Karpas-422 (cell line): ENCODE measurements at regions not wholly inside any gene's neighbourhood (a gene's known extent, or its start where the extent isn't known, plus 50 kb on each side); places are given as distances from the start of the nearest gene placed in this dataset.
"Not testable (repeated sequence)": the region's sequence is repeated elsewhere in the genome, so short reads cannot be mapped to it uniquely, and the experiment has no call there.

Experiments used
- DNase-seq: peaks from one replicate; pipeline ENCODE4 v3.0.0-alpha.2; 2015
- H2AFZ ChIP-seq: fragments of 200-600 bp; sonication (generic); 2 replicates; pipeline ENCODE4 v1.6.1; 2014; ENCODE audit warnings: antibody characterized with exemption, low read length, mixed read lengths
- H3K27ac ChIP-seq: fragments of 200-600 bp; sonication (generic); 2 replicates; pipeline ENCODE4 v1.5.1; 2014; ENCODE audit warnings: mild to moderate bottlenecking, low read length, moderate library complexity
- H3K27me3 ChIP-seq: fragments of 200-600 bp; sonication (generic); 2 replicates; pipeline ENCODE4 v1.6.1; 2014; ENCODE audit warnings: low read length, mixed read lengths
- H3K36me3 ChIP-seq: fragments of 200-600 bp; sonication (generic); 2 replicates; pipeline ENCODE4 v1.6.1; 2014; ENCODE audit warnings: low read length, mixed read lengths; ENCODE audit not compliant: insufficient read depth
- H3K4me1 ChIP-seq: fragments of 200-600 bp; sonication (generic); 2 replicates; pipeline ENCODE4 v1.6.1; 2014; ENCODE audit warnings: mild to moderate bottlenecking, low read length, mixed read lengths
- H3K4me2 ChIP-seq: fragments of 200-600 bp; sonication (generic); 2 replicates; pipeline ENCODE4 v1.6.1; 2014; ENCODE audit warnings: low read length, low read depth, mild to moderate bottlenecking; ENCODE audit not compliant: poor library complexity, severe bottlenecking
- H3K4me3 ChIP-seq: fragments of 200-600 bp; sonication (generic); 2 replicates; pipeline ENCODE4 v1.5.1; 2014; ENCODE audit warnings: mild to moderate bottlenecking, antibody characterized with exemption, low read length, mixed read lengths
- H3K79me2 ChIP-seq: fragments of 200-600 bp; sonication (generic); 2 replicates; pipeline ENCODE4 v1.6.1; 2014; ENCODE audit warnings: mild to moderate bottlenecking, low read length, mixed read lengths
- H3K9ac ChIP-seq: fragments of 200-600 bp; sonication (generic); 2 replicates; pipeline ENCODE4 v1.6.0; 2014; ENCODE audit warnings: low read length
- H3K9me2 ChIP-seq: fragments of 200-600 bp; sonication (generic), shearing (Covaris generic); replicated peaks from 2 replicates; pipeline ENCODE4 v1.6.0; 2014; ENCODE audit warnings: mild to moderate bottlenecking, low read length, moderate library complexity; ENCODE audit not compliant: insufficient read depth
- H3K9me3 ChIP-seq: fragments of 300-700, 200-600 bp; sonication (generic); 2 replicates; pipeline ENCODE4 v1.6.1; 2014; ENCODE audit warnings: low read length, mixed read lengths
- H4K20me1 ChIP-seq: fragments of 200-600 bp; sonication (generic); 2 replicates; pipeline ENCODE4 v1.6.1; 2014; ENCODE audit warnings: mild to moderate bottlenecking, antibody characterized with exemption, low read length, low read depth; ENCODE audit not compliant: insufficient read depth

DNA sequence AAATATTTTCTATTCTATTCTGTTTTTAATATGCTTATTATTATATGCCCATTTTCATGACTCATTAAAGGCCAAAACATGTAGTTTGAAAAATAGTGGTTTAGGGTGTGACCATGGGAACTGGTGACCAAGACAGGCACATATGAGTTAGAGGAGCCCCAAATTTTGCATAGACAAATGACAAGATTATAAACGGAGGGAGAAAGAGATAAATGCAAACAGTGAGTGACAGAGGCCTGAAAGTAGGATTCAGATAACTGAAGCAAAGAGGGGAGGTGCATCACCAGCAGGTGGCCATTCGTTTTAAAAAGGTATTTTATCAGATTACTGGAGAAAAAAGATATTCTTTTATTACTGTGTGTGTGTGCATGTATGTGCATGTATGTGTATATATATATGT, 391.5 kb upstream of the CHORDC1 start:
- Histone ChIP-seq H3K27me3 (no peaks in the 10 kb centered on the region), H2AFZ (no peak overlapping the region), H3K36me3 (no peaks in the 10 kb centered on the region), H3K9me3 (peaks cover 29% of the 10 kb centered on the region), H3K27ac (no peak overlapping the region), H3K9ac (no peak overlapping the region), H3K4me3 (no peak overlapping the region), H3K9me2 (no peaks in the 10 kb centered on the region), H3K4me2 (no peak overlapping the region), H3K4me1 (no peaks in the 10 kb centered on the region), H4K20me1 (no peaks in the 10 kb centered on the region), H3K79me2 (no peaks in the 10 kb centered on the region)
- no peak for DNase-seq

DNA sequence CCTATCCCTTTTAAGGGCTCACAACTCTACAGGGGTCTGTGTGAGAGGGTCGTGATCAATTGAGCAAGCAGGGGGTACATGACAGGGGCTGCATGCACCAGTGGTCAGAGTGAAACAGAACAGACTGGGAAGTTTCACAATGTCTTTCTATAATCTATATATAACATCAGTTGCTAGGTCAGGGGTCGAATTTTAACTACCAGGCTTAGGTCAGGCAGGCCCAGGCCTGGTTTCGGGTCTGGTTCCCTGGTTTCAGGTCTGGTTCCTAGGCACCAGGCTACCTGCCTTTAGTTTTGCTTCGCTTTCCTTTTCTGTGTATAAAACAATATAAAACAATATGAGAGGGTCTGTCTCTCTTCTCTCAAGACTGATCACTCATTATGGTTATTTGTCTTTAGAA, 390.2 kb upstream of the CHORDC1 start:
- H3K4me1 ChIP-seq, H4K20me1 ChIP-seq, H3K27ac ChIP-seq, H3K4me2 ChIP-seq, H3K9me2 ChIP-seq, H3K9ac ChIP-seq, H3K79me2 ChIP-seq, H2AFZ ChIP-seq, H3K4me3 ChIP-seq, H3K36me3 ChIP-seq, H3K27me3 ChIP-seq, DNase-seq: not testable (repeated sequence)
- peaks cover 39% of the 10 kb centered on the region for H3K9me3 ChIP-seq

DNA sequence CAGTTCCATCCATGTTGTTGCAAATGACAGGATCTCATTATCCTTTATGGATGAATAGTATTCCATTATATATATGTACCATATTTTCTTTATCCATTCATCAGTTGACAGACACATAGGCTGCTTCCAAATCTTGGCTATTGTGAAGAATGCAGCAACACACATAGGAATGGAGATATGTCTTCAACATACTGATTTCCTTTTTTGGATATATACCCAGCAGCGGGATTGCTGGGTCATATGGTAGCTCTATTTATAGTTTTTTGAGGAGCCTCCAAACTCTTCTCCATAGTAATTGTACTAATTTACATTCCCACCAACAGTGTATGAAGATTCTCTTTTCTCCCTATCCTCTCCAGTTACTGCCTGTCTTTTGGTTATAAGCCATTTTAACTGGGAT, 383.9 kb upstream of the CHORDC1 start:
- Histone ChIP-seq H3K79me2 (no peaks in the 10 kb centered on the region), H2AFZ (no peak overlapping the region), H3K27me3 (no peaks in the 10 kb centered on the region), H3K4me2 (no peak overlapping the region), H3K36me3 (no peaks in the 10 kb centered on the region), H3K4me3 (no peak overlapping the region), H3K9me3 (peaks cover 35% of the 10 kb centered on the region), H3K9me2 (no peaks in the 10 kb centered on the region), H3K9ac (no peak overlapping the region), H3K27ac (no peak overlapping the region), H3K4me1 (no peaks in the 10 kb centered on the region), H4K20me1 (no peaks in the 10 kb centered on the region)
- no peak for DNase-seq

DNA sequence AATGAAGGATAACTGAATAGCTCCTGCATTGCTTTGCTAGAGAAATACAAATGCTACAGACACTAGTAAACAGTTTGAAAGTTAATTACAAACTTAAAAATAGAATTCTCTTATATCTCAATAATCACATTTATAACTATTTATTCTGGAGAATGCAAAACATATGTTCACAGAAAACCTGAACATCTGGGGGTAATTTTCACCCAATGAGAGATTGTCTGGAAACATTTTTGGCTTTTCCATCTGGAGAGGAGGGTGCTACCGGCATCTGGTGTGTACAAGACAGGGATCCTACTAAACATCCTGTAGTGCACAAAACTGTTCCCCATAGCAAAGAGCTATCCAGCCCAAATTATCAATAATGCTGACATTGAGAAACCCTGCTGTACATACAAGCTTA, 378.4 kb upstream of the CHORDC1 start:
- no peaks in the 10 kb centered on the region for H3K9me2 ChIP-seq
- no peak overlapping the region for H3K4me2 ChIP-seq

DNA sequence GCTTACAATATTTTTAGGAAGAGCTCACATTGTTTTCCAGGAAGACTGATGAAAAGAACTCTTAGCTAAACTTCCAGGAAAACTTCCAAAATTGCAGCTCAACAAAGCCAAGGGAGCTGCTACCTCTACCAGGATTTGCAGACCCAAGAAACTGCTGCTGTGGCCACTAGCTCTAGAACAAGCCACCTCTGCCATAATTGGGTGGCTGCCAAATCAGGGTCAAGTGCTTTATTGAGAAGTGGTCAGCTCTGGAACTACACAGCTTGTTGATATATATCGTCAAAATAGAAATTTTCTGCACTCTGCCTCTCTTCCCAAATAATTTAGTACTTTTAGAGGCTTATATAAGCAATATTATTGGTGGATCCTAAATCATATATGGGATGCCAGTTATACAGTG, 371.8 kb upstream of the CHORDC1 start:
- no peaks in the 10 kb centered on the region for H4K20me1 ChIP-seq
- H3K27ac ChIP-seq: no peak overlapping the region
- DNase-seq: no peak
- no peak overlapping the region for H3K4me2 ChIP-seq
- peaks cover 37% of the 10 kb centered on the region for H3K9me3 ChIP-seq
- H3K4me3 ChIP-seq: no peak overlapping the region
- no peaks in the 10 kb centered on the region for H3K4me1 ChIP-seq
- no peak overlapping the region for H3K9ac ChIP-seq
- 0 out of 2 replicates have a peak, but pooled peaks cover under 1% of the 10 kb centered on the region for H3K9me2 ChIP-seq
- H3K79me2 ChIP-seq: no peaks in the 10 kb centered on the region
- no peaks in the 10 kb centered on the region for H3K27me3 ChIP-seq
- H2AFZ ChIP-seq: no peak overlapping the region
- H3K36me3 ChIP-seq: no peaks in the 10 kb centered on the region

More for the DNA sequence above, 378.4 kb upstream of the CHORDC1 start:
- H3K36me3 ChIP-seq: no peaks in the 10 kb centered on the region
- no peaks in the 10 kb centered on the region for H3K4me1 ChIP-seq
- H4K20me1 ChIP-seq: no peaks in the 10 kb centered on the region
- no peaks in the 10 kb centered on the region for H3K27me3 ChIP-seq
- no peaks in the 10 kb centered on the region for H3K79me2 ChIP-seq
- no peak overlapping the region for H3K9ac ChIP-seq
- no peak overlapping the region for H3K4me3 ChIP-seq
- H2AFZ ChIP-seq: no peak overlapping the region
- H3K27ac ChIP-seq: no peak overlapping the region
- H3K9me3 ChIP-seq: peaks cover 35% of the 10 kb centered on the region
- no peak for DNase-seq

DNA sequence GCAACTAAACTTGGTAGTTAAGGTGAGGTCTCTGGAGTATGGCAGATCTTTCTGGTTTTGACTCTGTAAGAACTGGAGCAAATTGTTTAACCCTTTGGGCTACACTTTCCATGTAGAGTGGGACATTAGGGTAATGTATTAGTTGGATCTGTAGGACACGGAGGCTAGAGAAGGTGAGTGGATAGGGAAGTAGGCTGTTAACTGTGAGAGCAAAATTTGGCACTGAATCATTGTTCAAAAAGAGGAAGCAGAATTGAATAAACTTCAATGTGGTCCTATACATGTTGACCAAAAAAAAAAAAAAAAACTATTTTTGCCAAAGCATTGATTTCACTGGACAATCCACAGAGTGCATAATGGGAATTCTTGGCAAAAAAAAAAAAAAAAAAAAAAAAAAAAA, 370.2 kb upstream of the CHORDC1 start:
- no peak for DNase-seq
- no peaks in the 10 kb centered on the region for H3K4me1 ChIP-seq
- no peak overlapping the region for H3K4me2 ChIP-seq
- no peak overlapping the region for H3K4me3 ChIP-seq
- no peaks in the 10 kb centered on the region for H4K20me1 ChIP-seq
- no peaks in the 10 kb centered on the region for H3K27me3 ChIP-seq
- no peak overlapping the region for H3K27ac ChIP-seq
- H3K36me3 ChIP-seq: no peaks in the 10 kb centered on the region
- H3K79me2 ChIP-seq: no peaks in the 10 kb centered on the region
- no peak overlapping the region for H2AFZ ChIP-seq
- no peak overlapping the region for H3K9ac ChIP-seq
- H3K9me3 ChIP-seq: peaks cover 38% of the 10 kb centered on the region
- 0 out of 2 replicates have a peak, but pooled peaks cover 6% of the 10 kb centered on the region for H3K9me2 ChIP-seq

DNA sequence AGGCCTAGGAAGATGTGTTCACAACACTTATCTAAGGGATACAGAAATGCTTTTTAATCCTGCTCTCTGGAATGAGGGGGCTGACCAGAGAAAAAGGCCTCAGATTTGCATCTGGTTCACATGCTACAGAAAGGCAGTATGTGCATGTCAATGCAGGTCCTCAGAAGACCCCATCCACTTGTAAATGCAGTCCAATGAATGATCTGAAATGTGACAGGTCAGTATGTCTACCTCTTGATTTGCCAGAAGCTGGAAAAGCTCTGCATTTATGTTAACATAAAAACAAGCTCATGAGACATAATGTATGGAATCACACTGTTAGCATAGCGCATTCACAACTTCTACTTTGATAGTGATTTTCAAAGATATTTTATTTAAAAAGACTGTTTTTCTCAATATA, 367.4 kb upstream of the CHORDC1 start:
- no peak overlapping the region for H2AFZ ChIP-seq
- H3K4me1 ChIP-seq: no peaks in the 10 kb centered on the region
- no peak overlapping the region for H3K4me2 ChIP-seq
- H3K79me2 ChIP-seq: no peaks in the 10 kb centered on the region
- H3K9me2 ChIP-seq: 0 out of 2 replicates have a peak, but pooled peaks cover 6% of the 10 kb centered on the region
- H3K36me3 ChIP-seq: no peaks in the 10 kb centered on the region
- no peaks in the 10 kb centered on the region for H3K27me3 ChIP-seq
- no peak overlapping the region for H3K27ac ChIP-seq
- no peaks in the 10 kb centered on the region for H4K20me1 ChIP-seq
- H3K9me3 ChIP-seq: peaks cover 27% of the 10 kb centered on the region
- DNase-seq: no peak
- no peak overlapping the region for H3K4me3 ChIP-seq
- H3K9ac ChIP-seq: no peak overlapping the region

DNA sequence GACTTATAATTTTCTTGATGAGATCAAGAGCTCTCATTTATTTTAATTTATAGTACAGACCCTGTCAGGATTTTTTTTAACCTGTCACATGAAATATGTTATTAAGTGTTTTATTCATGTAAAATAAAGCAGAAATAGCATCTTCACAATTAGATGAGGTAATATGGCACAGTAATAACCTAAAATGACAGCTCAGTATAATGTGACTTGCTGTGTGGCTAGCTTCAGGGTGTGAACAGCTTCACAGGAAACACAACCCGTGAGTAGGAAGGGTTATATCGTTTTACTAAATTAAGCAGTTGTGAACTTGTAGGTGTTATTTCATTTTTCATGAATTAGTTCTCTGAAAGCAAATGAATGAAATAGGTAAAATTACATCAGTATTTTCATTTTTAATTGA, 366.9 kb upstream of the CHORDC1 start:
- Histone ChIP-seq H3K36me3 (no peaks in the 10 kb centered on the region), H3K9me2 (0 out of 2 replicates have a peak, but pooled peaks cover 6% of the 10 kb centered on the region), H4K20me1 (no peaks in the 10 kb centered on the region), H3K9ac (no peak overlapping the region), H3K4me3 (no peak overlapping the region), H3K9me3 (peaks cover 25% of the 10 kb centered on the region), H3K4me1 (no peaks in the 10 kb centered on the region), H3K4me2 (no peak overlapping the region), H3K27ac (no peak overlapping the region), H2AFZ (no peak overlapping the region), H3K27me3 (no peaks in the 10 kb centered on the region), H3K79me2 (no peaks in the 10 kb centered on the region)
- DNase-seq: no peak

DNA sequence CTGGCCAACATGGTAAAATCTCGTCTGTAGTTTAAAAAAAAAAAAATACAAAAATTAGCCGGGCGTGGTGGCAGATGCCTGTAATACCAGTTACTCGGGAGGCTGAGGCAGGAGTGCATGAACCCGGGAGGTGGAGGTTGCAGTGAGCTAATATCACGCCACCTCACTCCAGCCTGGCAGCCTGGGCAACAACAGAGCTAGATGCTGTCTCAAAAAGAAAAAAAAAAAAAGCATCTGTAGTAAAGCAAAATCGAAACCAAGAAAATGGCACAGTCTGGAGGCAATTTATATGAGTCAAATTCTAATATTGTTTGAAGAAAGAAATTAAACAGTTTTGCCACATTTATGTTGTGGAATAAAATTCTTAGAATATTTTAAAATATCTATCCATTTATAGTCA, 365.0 kb upstream of the CHORDC1 start:
- H3K36me3 ChIP-seq: no peaks in the 10 kb centered on the region
- no peaks in the 10 kb centered on the region for H4K20me1 ChIP-seq
- no peaks in the 10 kb centered on the region for H3K4me1 ChIP-seq
- no peak overlapping the region for H3K27ac ChIP-seq
- H3K79me2 ChIP-seq: no peaks in the 10 kb centered on the region
- peaks cover 30% of the 10 kb centered on the region for H3K9me3 ChIP-seq
- no peak for DNase-seq
- no peaks in the 10 kb centered on the region for H3K27me3 ChIP-seq
- no peak overlapping the region for H3K4me3 ChIP-seq
- H2AFZ ChIP-seq: no peak overlapping the region
- H3K4me2 ChIP-seq: no peak overlapping the region
- no peak overlapping the region for H3K9ac ChIP-seq
- H3K9me2 ChIP-seq: 0 out of 2 replicates have a peak, but pooled peaks cover 6% of the 10 kb centered on the region
